GM04503 (cell line): ENCODE measurements at regions not wholly inside any gene's neighbourhood (a gene's known extent, or its start where the extent isn't known, plus 50 kb on each side); places are given as distances from the start of the nearest gene placed in this dataset.

ENCODE experiments used
- DNase-seq: peaks from one replicate; pipeline ENCODE4 v3.0.0-alpha.2; 2012; ENCODE audit warnings: low read depth

GRCh38 chr3:66854601-66855151 lies 143.4 kb upstream of the KBTBD8 start:
- no peak for DNase-seq

DNA sequence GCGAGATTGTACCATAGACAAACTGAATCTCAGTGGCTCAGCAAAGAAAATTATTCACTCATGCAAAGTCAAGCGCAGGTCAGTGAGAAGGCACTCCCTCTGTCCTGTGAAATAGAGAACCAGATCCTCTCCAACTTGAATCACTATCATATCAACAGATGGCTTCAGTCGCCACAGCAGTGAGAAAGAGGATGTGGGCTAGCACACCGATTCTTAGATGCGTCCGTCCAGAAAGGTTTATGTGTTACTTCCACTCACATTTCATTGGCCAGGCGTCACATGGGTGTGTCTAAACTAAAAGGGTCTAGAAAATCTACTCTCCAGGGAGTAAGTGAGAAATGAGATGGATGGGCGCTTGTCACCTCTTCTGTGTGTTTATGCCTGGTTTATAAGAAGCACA lies 141.6 kb upstream of the KBTBD8 start:
- DNase-seq, result no peak

DNA sequence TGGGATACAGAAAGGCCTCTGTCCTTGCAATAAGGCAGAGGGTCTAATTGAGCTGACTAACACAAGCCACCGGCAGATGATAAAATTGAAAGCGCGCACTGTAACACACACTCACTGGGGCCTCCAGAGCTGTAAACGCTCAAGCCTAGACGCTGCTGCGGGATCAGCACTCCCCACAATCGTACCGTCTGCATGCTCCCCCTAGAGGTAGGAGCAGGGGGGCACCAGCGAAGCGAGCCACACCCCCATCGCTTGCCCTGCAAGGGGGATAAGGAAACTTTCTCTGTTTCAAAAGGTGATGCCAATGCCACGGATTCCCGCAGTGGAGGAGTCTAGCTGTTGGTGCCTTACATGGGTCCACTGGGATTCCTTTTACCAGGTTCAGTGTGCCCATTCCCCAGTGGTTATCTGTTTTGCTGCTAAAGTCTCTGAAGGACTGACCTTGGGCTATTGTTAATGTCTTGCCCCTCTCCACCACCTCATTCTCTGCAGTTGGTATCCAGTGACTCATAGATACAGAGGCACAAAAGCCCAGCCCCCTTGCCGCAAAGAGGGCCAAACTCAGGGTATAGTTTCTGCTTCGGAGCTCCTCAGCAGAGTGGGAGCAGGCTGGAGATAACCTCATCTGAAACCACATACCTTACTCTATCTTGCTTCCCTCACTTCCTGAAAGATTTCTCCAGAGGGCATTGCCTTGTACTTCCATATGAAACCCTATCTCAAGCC lies 139.3 kb upstream of the KBTBD8 start:
- no peak for DNase-seq

GRCh38 chr3:66860771-66861170 lies 137.3 kb upstream of the KBTBD8 start:
- DNase-seq, result no peak

DNA sequence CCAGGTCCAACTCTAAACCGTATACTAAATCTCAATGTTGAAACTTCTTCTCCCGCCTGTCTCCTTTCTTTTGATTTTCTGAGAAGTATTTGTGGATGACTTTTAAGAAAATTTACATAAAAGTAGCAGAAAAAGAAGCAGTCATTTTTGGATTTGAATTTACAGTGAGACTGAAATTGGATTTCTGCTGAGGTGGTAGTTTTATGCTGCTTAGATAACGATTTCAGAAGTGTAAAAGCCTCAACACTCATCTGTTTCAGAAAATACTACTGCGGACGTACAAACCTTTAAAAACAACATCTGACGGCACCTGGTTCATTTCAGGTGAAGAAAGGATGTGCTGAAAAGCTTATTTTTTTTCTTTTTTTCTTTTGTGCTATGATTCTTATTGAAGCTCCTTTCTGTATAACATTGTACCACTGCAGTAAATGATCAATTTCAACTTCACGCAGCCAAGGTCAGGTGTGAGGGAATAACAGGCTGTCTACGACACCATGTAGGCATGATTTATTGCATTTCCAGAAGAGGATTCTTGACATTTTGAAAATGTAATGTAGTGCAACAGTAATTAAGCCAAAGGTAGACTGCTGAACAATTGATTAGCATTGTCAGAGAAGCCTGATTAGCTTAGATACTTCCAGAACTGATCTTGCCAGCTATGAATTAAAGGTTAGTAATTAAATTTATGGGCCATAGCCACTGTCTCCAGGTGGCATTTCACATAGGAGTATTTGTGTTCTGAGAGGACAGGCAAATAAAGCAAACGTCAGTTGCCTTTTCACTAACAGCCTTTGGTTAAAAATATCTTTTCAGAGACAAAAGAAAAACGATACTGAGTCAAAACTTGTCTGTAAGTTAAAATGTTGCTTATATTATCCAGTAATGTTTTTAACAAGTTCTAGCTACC lies 134.6 kb upstream of the KBTBD8 start:
- no peak for DNase-seq

DNA sequence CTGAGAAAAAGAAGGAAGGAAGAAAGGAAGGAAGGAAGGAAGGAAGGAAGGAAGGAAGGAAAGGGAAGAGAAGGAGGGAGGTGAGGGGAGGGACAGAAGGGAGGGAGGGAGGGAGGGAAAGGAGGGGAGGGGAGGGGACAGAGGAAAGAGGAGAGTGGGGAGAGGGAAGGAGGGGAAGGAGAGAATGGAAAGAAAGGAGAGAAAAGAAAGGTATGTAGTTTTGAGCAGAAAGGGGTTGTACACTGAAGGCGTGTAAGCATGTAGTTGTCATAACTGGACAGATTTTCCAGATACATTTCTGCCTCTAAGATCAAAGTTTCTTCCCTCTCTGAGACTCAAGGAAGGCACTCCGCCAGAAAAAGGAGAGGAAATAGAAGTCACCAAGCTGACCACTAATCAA lies 113.4 kb upstream of the KBTBD8 start:
- DNase-seq, result no peak

GRCh38 chr3:66885326-66886000 lies 112.6 kb upstream of the KBTBD8 start:
- no peak for DNase-seq

DNA sequence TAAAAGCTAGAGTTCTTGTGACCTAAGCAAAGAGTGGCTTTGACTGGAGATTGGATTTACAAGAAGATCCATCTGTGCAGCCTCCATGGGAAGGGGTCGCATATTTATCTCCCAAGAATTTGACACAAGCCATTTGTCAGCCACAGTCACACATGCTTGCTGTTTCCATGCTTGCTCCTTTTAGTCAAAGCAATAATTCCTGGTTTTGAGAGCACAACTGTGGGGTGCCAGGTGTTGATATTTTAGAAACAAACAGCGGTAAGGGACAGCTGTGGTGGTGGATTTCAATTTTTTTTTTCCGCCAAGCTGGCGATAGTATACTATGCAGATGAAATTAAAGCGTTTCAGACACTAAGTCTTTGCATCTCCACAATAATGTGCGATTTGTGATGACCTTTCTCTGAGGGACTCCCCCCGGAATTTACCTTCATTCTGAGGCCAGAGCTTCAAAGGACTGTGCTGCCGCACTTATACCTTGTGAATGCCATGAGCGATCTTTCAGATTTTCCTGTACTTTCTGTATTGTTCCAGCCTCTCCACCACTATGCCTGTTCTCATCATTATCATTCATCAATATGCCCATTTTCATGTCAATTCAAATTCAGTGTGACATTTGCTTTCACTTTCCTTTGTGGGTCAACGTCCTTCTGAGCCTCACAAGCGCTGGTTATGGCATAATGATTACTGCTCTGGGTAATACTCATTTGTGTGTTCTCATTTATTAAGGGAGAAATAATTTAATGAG lies 108.2 kb upstream of the KBTBD8 start:
- DNase-seq, result no peak

DNA sequence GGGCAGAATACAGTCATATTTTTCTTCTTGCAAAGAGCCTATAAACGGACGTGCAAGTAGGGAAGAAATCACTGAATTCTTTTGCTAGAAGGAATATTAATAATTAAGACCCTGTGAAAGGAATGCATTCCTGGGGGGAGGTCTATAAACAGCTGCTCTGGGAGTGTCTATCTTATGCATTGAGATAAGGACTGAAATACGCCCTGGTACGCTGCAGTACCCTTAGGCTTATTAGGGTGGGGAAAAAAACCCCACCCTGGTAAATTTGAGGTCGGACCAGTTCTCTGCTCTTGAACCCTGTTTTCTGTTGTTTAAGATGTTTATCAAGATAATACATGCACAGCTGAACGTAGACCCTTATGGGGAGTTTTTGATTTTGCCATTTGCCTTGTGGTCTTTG lies 100.0 kb upstream of the KBTBD8 start:
- no peak for DNase-seq

- no peak for DNase-seq
Measured at GRCh38 chr3:66904336-66904735, 93.8 kb upstream of the KBTBD8 start.

DNA sequence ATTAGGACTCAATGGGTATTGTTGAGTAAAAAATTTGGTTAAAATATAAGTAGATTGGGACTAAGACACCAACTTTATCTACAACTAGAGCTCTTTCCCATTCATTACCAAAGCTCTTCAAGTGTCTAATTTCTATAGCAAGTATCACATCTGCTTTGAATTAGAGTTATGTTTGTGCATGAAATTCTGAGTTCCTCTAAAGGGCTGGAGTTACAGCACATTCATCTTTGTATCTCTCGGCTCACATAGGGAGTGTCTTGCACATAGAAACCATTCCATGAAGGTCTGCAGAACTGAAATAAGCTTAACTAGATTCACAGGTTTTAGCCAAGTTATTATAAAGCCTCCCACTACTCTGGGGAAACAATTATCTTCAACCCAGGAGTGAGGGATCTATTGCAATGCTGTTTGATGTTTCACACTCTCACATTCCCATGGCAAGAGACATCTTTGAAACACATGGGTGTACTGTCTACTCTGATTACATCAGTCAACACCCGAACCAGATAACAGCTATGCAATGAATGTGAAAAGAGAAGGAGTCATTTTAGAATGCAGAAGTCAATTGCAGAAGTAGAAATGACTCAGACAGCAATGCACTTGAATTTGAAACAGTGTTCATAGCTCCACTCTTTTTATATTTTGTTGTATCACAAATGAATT lies 93.1 kb upstream of the KBTBD8 start:
- DNase-seq, result no peak

DNA sequence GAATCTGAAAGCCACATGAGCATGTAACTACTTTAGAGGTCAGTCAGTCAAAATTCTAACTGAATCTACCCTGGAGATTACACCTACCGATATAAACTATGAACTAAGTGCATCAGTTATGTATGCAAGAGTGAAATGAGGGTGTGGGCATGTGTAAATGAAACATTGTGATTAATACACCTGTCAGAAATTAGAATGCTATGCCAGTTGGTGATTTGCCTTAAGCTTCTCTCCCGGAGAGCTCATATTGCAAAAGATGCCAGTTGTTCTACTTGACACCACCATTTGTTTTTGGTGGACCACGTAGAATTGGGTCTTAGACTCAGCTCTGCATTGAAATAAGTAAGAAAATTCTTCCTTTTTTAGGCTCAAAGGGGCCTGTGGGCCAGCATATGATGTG lies 91.0 kb upstream of the KBTBD8 start:
- no peak for DNase-seq

- no peak for DNase-seq
Measured at GRCh38 chr3:66910266-66911055, 87.6 kb upstream of the KBTBD8 start.

GRCh38 chr3:66912306-66912705 lies 85.8 kb upstream of the KBTBD8 start:
- no peak for DNase-seq

DNA sequence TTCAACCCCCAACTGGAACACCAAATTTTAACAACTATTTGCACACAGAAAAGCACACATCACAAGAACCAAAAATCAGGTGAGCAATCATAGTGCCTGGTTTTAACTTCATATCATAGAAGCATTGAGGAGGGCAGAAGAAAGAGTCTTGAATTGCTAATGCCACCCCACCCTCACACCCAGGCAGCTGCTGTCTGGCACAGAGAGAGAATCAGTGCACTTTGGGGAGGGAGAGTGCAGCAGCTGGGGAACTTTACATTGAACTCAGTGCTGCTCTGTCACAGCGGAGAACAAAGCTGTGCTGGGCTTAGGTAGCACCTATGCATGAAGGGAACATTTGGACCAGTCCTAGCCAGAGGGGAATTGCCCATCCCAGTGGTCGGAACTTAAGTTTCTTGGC lies 76.0 kb upstream of the KBTBD8 start:
- no peak for DNase-seq

DNA sequence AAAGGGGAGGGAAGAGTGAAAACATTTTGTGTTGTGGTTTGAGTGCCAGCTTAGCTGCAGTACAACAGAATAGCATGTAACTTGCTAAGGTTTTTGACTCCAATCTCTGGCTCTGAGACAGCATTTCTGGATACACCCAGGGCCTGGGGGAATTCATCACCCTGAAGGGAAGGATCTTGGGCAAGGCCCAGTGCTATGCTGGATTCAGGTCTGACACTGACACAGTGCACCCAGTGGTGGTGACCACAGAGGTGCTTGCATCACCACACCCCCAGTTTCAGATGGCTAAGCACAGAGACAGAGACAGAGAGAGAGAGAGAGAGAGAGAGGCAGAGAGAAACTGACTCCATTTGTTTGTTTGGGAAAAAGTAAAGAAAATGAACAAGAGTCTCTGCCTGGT lies 74.1 kb upstream of the KBTBD8 start:
- DNase-seq, result no peak

- no peak for DNase-seq
Measured at GRCh38 chr3:66928252-66928651, 69.9 kb upstream of the KBTBD8 start.

DNA sequence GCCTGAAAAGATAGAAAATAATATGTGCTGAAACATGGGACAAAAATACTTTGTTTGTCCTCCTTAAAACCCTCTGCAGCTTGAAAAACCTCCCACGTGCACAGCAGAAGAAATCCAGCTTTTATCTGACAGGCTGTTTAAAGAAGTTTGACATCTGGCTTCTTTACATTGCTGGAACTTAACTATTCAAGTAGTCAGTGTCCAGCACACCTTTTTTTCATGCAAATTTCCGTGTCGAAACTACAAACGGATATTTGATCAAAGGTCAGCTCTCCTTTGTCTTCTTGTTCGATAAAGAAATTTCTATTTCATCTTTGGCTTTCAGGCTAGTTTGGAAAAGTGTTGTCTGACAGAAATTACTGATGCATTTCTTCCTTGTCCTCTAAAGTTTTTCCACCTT lies 66.8 kb upstream of the KBTBD8 start:
- DNase-seq, result no peak

- no peak for DNase-seq
Measured at GRCh38 chr3:66931699-66932098, 66.4 kb upstream of the KBTBD8 start.

DNA sequence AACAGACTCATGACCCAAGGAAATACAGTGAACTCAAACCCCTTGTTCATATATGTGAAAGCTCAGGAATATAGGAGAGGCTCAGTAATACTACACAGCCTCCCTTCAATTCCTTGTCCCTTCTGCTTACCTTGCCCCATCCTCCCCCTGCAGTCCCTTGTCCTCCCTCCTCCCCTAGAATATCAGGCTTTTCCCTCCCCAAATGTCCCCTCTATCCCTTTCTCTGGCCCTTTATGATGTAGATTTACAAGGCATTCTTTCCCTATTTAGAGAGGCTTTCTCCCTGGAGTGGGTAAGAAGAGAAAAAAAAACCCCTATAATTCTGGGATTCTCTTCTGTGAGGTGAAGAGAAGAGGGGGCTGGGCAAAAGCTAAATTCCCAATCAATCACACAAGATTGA lies 64.9 kb upstream of the KBTBD8 start:
- no peak for DNase-seq

DNA sequence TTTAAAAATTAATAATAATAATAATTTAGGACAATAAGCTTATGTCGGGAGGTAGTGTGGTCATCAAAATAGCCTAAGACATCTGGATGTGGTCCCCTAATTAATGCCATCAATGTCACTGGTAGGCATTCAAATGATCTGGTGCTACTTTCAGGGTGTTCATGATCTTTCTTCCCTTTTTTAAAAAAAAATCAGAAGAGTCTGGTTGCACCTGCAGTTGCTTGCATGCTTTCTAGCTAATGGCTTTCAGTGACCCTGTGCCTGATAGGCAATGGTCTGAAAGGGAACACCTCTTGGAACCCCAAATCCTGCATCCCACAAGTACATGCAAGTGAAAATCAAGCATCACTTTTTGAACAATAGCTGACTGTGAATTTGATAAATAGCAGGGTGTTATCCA lies 64.1 kb upstream of the KBTBD8 start:
- no peak for DNase-seq
